Superior temporal gyrus (tissue), 1 donor: ENCODE measurements at regions not wholly inside any gene's neighbourhood (a gene's known extent, or its start where the extent isn't known, plus 50 kb on each side); places are given as distances from the start of the nearest gene placed in this dataset.
A peak's percentile ranks its signal among the peaks of the same experiment; 100 is the strongest.
"Not testable (repeated sequence)": the region's sequence is repeated elsewhere in the genome, so short reads cannot be mapped to it uniquely, and the experiment has no call there.

Experiments
- DNase-seq: peaks from one replicate; pipeline ENCODE4 v3.0.0-alpha.2; 2016; ENCODE audit errors: extremely low spot score

GRCh38 chr18:30705943-30706342 is 336.6 kb downstream of the DSC3 start:
- no peak for DNase-seq

DNA sequence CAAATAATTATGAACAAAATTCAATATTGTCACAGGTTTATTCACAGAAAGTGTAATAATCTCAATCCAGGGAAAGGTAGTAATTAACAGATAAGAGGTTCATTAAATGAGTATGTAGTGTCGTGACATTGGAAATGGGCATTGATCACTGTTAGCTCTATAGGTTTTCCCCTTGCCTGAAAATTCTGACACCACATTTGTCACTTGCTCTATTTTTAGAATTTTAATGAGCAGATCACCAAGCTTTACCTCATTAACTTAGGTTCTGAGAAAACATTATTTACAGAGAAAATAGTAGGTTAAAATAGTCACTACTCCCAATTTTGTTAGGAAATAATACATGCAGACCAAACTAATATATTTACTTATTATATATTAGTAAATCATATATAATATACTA is 344.0 kb downstream of the DSC3 start:
- DNase-seq, result no peak

- DNase-seq, result no peak
Measured at GRCh38 chr18:30696201-30696600, 346.3 kb downstream of the DSC3 start.

DNA sequence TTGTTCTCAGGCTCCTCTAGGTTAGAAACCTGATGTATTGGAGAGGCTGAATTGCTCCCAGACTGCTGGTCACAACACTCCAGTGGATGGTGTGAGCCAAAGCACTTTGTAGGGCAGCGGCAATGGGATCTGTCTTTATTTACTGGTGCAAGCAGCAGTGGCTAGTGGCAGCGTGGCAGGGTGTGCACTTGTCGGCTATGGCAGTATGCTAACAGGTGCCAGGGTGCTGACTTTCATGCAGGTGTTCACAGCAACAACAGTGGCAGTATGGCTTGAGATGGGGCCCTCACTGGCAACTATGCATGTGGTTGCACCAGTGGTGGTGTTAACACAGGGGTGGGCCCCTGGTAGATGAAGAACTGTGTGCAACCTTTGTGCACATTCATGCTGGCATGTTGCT is 347.8 kb downstream of the DSC3 start:
- DNase-seq, result no peak

- DNase-seq, result no peak
Measured at GRCh38 chr18:30689216-30689615, 353.3 kb downstream of the DSC3 start.

- DNase-seq, result no peak
Measured at GRCh38 chr18:30687501-30687900, 355.0 kb downstream of the DSC3 start.

GRCh38 chr18:30684825-30685481 is 357.6 kb downstream of the DSC3 start:
- no peak for DNase-seq

GRCh38 chr18:30683836-30684235 is 358.7 kb downstream of the DSC3 start:
- DNase-seq, result no peak

DNA sequence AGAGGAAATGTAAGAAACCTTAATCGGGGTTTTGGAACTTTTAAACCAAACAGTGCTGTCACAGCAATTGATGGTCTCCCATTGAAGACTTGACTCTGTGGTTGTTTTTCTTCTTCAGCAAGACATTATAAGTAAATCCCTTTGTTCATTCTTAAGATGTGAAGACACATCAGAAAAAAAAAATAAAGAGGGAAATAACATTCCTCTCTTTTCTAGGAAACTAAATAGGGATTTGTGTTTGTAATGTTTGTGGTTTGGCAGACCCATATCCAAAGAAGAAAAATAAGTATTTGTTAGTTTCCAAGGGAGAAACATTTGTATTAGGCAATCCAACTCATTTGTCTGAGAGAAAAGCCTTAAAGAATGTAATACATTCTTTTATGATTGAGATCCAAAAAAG is 359.9 kb downstream of the DSC3 start:
- no peak for DNase-seq

DNA sequence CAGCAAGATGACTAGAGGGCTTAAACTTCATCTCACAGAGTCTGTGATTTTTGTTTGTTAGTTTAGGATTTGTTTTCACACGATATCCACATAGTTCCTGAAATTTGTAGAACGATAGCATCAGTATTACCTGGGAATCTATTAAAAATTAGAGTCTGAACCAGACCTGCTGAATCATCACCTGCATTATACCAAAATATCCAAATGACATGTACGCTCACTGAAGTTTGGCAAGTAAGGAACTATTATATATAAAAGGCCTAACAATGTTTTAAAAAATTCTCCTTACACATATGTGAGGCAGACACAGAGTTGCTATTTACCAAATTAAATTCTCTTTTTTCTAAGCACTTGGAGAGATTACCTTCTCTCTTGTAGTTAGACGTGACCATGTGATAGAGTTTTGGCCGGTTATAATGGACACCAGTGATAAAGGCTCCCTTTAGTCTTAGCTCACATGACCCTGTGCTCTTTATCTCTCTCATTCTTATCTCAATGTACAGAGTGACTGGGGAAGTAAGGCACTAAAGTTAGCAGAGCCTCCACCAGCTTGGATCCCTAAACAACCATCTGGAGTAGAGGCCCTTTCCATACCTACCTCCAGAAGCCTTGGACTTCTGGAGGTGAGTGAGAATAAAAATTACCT is 363.1 kb downstream of the DSC3 start:
- no peak for DNase-seq

DNA sequence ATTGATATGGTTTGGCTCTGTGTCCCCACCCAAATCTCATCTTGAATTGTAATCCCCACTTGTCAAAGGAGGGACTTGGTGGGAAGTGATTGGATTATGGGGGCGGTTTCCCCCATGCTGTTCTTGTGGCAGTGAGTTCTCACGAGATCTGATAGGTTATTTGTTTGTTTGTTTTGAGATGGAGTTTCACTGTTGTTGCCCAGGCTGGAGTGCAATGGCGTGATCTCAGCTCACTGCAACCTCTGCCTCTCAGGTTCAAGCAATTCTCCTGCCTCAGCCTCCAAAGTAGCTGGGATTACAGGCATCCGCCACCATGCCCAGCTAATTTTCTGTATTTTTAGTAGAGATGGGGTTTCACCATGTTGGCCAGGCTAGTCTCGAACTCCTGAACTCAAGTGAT is 364.7 kb downstream of the DSC3 start:
- not testable (repeated sequence) for DNase-seq

DNA sequence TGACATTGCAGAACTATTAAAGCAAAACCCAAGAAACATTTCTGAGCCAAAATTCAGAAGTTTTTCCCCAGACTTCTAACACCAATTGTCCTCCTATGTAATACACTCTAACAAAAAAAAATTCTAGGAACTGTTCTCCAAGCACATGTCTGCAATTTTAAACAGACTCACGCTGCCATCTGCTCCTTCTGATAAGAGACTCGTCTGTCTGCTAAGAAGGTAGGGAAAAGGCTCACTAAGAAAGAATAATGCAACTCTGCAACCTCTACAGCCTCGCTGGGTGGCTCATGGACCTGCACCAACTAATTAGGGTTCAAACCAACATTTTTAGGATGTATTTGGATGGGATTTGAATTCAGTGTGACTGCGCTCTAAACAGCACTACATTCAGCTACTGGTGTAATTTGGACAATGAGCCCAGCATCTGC is 366.5 kb downstream of the DSC3 start:
- peak; percentile 33 for DNase-seq

GRCh38 chr18:30675493-30675892 is 367.0 kb downstream of the DSC3 start:
- no peak for DNase-seq

DNA sequence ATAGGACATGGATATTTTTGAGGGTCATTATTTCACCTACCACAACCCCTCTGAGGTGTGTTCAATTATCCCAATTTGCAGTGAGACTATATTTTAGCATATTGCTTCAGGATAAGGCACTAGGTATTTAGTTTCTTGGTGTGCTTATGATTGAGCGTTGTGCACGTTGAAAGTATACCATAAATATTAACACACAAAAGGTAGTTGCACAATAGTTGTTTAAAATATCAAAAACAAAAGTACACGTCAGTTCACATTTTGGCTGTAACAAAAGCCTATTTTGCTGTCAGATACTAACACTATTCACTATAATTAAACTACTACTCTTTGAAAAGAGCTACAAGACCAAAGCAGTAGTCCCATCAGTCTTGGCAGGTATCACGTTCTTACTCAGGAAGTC is 367.5 kb downstream of the DSC3 start:
- DNase-seq, result no peak

DNA sequence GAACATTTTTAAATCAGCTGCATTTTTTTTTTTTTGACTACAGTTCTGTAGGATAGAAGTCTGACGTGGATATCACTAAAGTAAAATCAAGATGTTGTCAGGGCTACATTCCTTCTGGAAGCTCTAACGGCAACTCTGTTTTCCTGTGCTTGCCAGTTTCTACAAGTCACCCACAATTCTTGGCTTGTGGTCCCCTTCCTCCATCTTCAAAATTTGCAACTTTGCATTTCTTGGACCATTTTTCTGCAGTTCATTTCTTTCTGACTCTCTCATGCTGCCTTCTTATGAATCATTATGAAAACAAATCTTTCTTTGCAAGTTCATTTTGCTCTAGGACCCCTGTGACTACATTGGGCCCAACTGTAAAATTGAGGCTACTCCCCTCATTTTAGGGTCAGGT is 367.9 kb downstream of the DSC3 start:
- no peak for DNase-seq

DNA sequence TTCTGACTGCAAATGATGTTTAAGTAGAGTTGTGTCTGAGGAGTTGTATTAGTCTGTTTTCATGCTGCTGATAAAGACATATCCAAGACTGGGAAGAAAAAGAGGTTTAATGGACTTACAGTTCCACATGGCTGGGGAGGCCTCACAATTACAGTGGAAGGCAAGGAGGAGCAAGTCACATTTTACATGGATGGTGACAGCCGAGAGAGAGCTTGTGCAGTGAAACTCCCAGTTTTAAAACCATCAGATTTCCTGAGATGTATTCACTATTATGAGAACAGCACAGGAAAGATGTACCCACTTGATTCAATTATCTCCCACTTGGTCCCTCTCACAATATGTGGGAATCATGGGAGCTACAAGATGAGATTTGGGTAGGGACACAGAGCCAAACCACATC is 370.1 kb downstream of the DSC3 start:
- DNase-seq, result not testable (repeated sequence)

DNA sequence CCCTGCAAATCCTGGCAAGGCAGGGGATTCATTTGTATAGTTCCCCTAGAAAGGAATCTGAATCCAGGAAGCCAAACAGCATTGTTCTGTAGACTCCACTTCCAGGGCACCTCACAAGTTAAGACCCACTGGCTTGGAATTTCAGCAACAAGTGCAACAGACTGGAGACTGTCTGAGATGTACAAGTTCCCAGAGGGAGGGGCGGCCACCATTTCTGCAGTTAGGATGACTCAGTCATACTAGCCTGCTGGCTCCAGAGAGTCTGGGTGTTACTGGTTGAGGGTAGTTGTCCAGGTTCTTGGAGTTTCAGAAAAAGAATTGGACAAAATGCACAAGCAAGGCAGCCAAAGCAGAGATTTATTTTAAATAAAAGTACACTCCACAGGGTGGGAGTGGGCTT is 384.2 kb downstream of the DSC3 start:
- DNase-seq, result no peak

DNA sequence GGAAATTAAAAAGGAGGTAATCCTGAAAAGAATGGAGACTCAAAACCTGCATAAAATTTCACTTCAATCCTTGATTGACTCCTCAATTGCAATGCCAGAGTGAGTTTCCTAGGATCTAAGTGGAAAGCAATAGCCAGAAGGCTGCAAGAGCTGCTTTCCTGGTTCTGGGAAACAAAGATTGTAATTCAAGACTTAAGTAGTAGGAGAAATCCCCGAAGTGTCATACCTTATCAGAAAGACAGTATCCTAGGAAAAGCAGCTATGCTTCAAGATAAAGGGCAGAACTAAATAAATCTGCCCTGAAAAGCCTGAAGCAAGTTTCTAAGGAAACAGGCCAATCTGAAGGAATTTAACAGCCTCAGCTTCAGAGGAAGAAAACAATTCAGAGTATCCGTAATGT is 390.2 kb downstream of the DSC3 start:
- no peak for DNase-seq

DNA sequence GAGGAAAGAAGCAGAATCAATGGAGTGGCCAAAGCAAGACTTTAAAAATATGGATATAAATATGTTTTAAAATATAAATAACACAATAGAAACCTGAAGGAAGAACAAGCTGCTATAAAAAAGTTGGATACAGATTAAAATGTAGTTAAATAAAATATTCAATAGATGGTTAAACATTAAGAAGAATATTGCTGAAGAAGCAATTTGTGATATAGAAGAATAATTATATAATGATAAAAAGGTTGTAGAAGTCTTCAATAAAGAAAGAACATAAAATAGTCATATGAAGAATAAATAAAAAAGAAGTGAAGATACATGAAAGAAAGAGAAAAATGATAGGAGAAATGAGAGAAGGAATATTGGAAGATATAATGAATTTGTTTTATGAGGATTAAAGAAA is 392.0 kb downstream of the DSC3 start:
- no peak for DNase-seq

DNA sequence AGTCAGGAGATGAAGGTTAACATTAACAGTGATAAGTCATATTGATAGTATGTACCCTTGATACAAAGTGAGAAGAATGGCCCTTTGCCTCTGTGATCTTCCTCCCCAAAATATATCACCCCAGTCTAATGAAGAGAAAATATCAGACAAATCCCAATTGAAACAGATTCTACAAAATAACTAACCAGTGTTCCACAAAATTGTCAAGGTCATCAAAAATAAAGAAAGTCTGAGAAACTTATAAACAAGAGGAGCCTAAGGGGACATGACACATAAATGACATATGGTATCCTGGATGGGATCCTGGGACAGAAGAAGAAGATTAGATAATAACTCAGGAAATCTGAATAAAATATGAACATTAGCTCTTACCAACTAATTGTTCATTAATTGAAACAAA is 398.4 kb downstream of the DSC3 start:
- no peak for DNase-seq

GRCh38 chr18:30639361-30639760 is 403.2 kb downstream of the DSC3 start:
- peak; percentile 24 for DNase-seq

DNA sequence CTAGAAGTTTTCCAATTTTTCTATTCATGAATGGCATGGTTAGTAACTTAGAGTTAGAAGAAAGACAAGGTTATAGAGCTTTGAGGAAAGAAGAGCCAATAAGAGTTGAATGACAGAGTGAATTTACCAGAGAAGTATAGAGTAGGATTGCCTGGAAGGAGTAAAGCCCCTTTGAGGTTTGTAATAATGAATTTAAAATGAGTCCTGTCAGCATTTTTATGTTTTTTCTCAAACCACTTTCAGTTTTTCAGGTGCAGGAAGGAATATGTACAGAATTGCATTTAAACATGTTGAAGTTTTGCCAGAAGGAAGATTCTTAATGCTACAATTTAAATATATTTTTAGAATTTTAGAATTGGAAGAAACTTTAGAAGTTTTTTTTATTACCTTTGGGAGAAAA is 408.3 kb downstream of the DSC3 start:
- no peak for DNase-seq

GRCh38 chr18:30632071-30632698 is 410.4 kb downstream of the DSC3 start:
- no peak for DNase-seq
